CD14-positive monocyte (primary cell): ENCODE measurements at regions not wholly inside any gene's neighbourhood (a gene's known extent, or its start where the extent isn't known, plus 50 kb on each side); places are given as distances from the start of the nearest gene placed in this dataset.

Source experiments
- DNase-seq, 3 donors: peaks; one replicate each; pipeline ENCODE4 v3.0.0-alpha.2; 2011 to 2022
- H2AFZ ChIP-seq: 2 replicates; pipeline ENCODE4 v1.6.0; 2012; ENCODE audit warnings: mild to moderate bottlenecking, low read depth, low read length, inconsistent platforms; ENCODE audit not compliant: insufficient read depth, poor library complexity, severe bottlenecking
- H3K27ac ChIP-seq, 2 donors: 1 replicate in 1 of 2; 2 replicates in 1 of 2; pipeline ENCODE4 v1.5.1; 2012 to 2013; ENCODE audit warnings: low read length in 2 of 2, control low read depth in 1 of 2, inconsistent platforms in 1 of 2, low read depth in 1 of 2, mild to moderate bottlenecking in 1 of 2
- H3K27me3 ChIP-seq, 2 donors: one replicate each; pipeline versions ENCODE4 v1.6.0 to v1.6.1; 2011 to 2013; ENCODE audit warnings: low read length in 2 of 2; ENCODE audit not compliant: control insufficient read depth in 2 of 2, insufficient read depth in 2 of 2
- H3K36me3 ChIP-seq, 2 donors: replicated peaks in 1 of 2; 1 replicate in 1 of 2; 2 replicates in 1 of 2; pipeline versions ENCODE4 v1.5.1 to v1.6.1; 2012 to 2013; ENCODE audit warnings: low read length in 2 of 2, control low read depth in 1 of 2, inconsistent platforms in 1 of 2, mild to moderate bottlenecking in 1 of 2; ENCODE audit not compliant: insufficient read depth in 2 of 2, control insufficient read depth in 1 of 2
- H3K4me1 ChIP-seq, 2 donors: 1 replicate in 1 of 2; 2 replicates in 1 of 2; pipeline versions ENCODE4 v1.5.1 to v1.6.1; 2012 to 2013; ENCODE audit warnings: low read length in 2 of 2, control low read depth in 1 of 2, inconsistent platforms in 1 of 2, mild to moderate bottlenecking in 1 of 2, moderate library complexity in 1 of 2; ENCODE audit not compliant: insufficient read depth in 2 of 2, control insufficient read depth in 1 of 2
- H3K4me2 ChIP-seq: replicated peaks from 2 replicates; pipeline ENCODE3; 2012; ENCODE audit warnings: low read length, moderate library complexity, mild to moderate bottlenecking; ENCODE audit not compliant: poor library complexity, severe bottlenecking; ENCODE audit errors: extremely low read depth
- H3K4me3 ChIP-seq, 3 experiments: fragments of 200-600 bp in 1 of 3; sonication (generic) in 1 of 3; replicated peaks in 1 of 3; 1 replicate in 2 of 3; 2 replicates in 1 of 3; pipeline ENCODE4 v1.5.1; 2011 to 2013; ENCODE audit warnings: low read length in 3 of 3, mild to moderate bottlenecking in 3 of 3, control low read depth in 2 of 3, low read depth in 2 of 3, inconsistent platforms in 1 of 3, moderate library complexity in 1 of 3
- H3K79me2 ChIP-seq: 2 replicates; pipeline ENCODE4 v1.6.0; 2012; ENCODE audit warnings: mild to moderate bottlenecking, control low read depth, inconsistent platforms, low read length, moderate library complexity; ENCODE audit not compliant: insufficient read depth
- H3K9ac ChIP-seq: 2 replicates; pipeline ENCODE4 v1.6.0; 2017; ENCODE audit warnings: low read length, mild to moderate bottlenecking; ENCODE audit not compliant: insufficient read depth, poor library complexity, severe bottlenecking
- H3K9me3 ChIP-seq, 2 donors: replicated peaks in 1 of 2; 1 replicate in 1 of 2; 2 replicates in 1 of 2; pipeline versions ENCODE4 v1.5.1 to v1.6.1; 2012 to 2013; ENCODE audit warnings: low read length in 2 of 2, control low read depth in 1 of 2; ENCODE audit not compliant: control insufficient read depth in 1 of 2, insufficient read depth in 1 of 2
- H4K20me1 ChIP-seq: 2 replicates; pipeline ENCODE4 v1.6.0; 2012; ENCODE audit warnings: mild to moderate bottlenecking, low read length, control low read depth, moderate library complexity; ENCODE audit not compliant: insufficient read depth
- H3K27ac Mint-ChIP-seq, 7 donors: one replicate each; pipeline ENCODE4 v1.8.0; 2020; ENCODE audit warnings: mild to moderate bottlenecking in 7 of 7, mixed read lengths in 7 of 7, moderate library complexity in 6 of 7, inconsistent platforms in 2 of 7
- H3K27me3 Mint-ChIP-seq, 3 donors: one replicate each; pipeline ENCODE4 v1.8.0; 2021 to 2022; ENCODE audit warnings: low read depth in 3 of 3, mild to moderate bottlenecking in 3 of 3, mixed read lengths in 3 of 3, moderate library complexity in 3 of 3, inconsistent platforms in 1 of 3
- H3K36me3 Mint-ChIP-seq, 2 donors: one replicate each; pipeline ENCODE4 v1.8.0; 2020; ENCODE audit warnings: mixed read lengths in 2 of 2, inconsistent platforms in 1 of 2, mild to moderate bottlenecking in 1 of 2
- H3K4me1 Mint-ChIP-seq: one replicate; pipeline ENCODE4 v1.8.0; 2020; ENCODE audit warnings: mild to moderate bottlenecking, mixed read lengths
- H3K4me3 Mint-ChIP-seq, 2 donors: one replicate each; pipeline ENCODE4 v1.8.0; 2020; ENCODE audit warnings: mild to moderate bottlenecking in 2 of 2, mixed read lengths in 2 of 2, moderate library complexity in 1 of 2
- H3K9me3 Mint-ChIP-seq, 7 donors: one replicate each; pipeline ENCODE4 v1.8.0; 2020 to 2022; ENCODE audit warnings: mixed read lengths in 7 of 7, mild to moderate bottlenecking in 6 of 7, moderate library complexity in 6 of 7, inconsistent platforms in 2 of 7
- CTCF ChIP-seq: fragments of 200-600 bp; IDR thresholded peaks from one replicate; pipeline ENCODE4 v1.8.0; 2022; ENCODE audit warnings: antibody characterized with exemption, mild to moderate bottlenecking
- WGBS: methylation state at CpG from one replicate; pipeline ENCODE4 v1.1.5; 2013; ENCODE audit warnings: missing lambda C conversion rate; ENCODE audit not compliant: insufficient coverage; 5-methylcytosine and 5-hydroxymethylcytosine counted together
- intact Hi-C, 2 donors: fragments of 100-400 bp; cut with micrococcal nuclease; formaldehyde crosslinking; loops; one replicate each; pipeline versions ENCODE4 v1.15.0 to v1.15.1; 2023

GRCh38 chr1:115556236-115556635 is 85.5 kb upstream of the VANGL1 start:
- Mint-ChIP-seq H3K36me3 (no peaks in the 10 kb centered on the region), H3K27me3 (peaks cover 1 to 10% (median 2%) of the 10 kb centered on the region in 3 donors), H3K27ac (no peak overlapping the region), H3K4me1 (no peaks in the 10 kb centered on the region), H3K9me3 (no peaks in the 10 kb centered on the region), H3K4me3 (no peak overlapping the region)
- Histone ChIP-seq H3K4me3 (no peak overlapping the region), H3K27ac (no peak overlapping the region), H4K20me1 (no peaks in the 10 kb centered on the region), H3K9me3 (no peaks in the 10 kb centered on the region), H3K4me1 (no peaks in the 10 kb centered on the region), H3K36me3 (no peaks in the 10 kb centered on the region), H3K79me2 (no peaks in the 10 kb centered on the region), H2AFZ (no peak overlapping the region), H3K9ac (no peak overlapping the region), H3K4me2 (no peak overlapping the region), H3K27me3 (peaks cover 0 to 2% of the 10 kb centered on the region in 2 donors)
- DNase-seq: no peak
- intact Hi-C loops: no loop called here
- 100% methylated on average over 1 of the region's 1 CpG for WGBS
- no peak for TF ChIP-seq CTCF

- Mint-ChIP-seq H3K9me3 (no peaks in the 10 kb centered on the region), H3K4me1 (no peaks in the 10 kb centered on the region), H3K4me3 (no peak overlapping the region), H3K27ac (no peak overlapping the region), H3K36me3 (no peaks in the 10 kb centered on the region), H3K27me3 (peaks cover 2 to 10% (median 4%) of the 10 kb centered on the region in 3 donors)
- no peaks in the 10 kb centered on the region for H3K9me3 ChIP-seq
- peaks cover 0 to 2% of the 10 kb centered on the region in 2 donors for H3K27me3 ChIP-seq
- H3K9ac ChIP-seq: no peak overlapping the region
- no CpG with 5 or more reads among the region's 2 CpGs for WGBS
- DNase-seq: no peak
- no peak overlapping the region for H2AFZ ChIP-seq
- no peaks in the 10 kb centered on the region for H3K4me1 ChIP-seq
- H3K4me2 ChIP-seq: no peak overlapping the region
- H3K79me2 ChIP-seq: no peaks in the 10 kb centered on the region
- no peak overlapping the region for H3K27ac ChIP-seq
- TF ChIP-seq CTCF: no peak
- H3K4me3 ChIP-seq: no peak overlapping the region
- intact Hi-C loops: no loop called here
- no peaks in the 10 kb centered on the region for H3K36me3 ChIP-seq
- H4K20me1 ChIP-seq: no peaks in the 10 kb centered on the region
Observed at GRCh38 chr1:115555446-115555845, 86.3 kb upstream of the VANGL1 start.
